Liver (tissue), 8 donors: ENCODE measurements at regions not wholly inside any gene's neighbourhood (a gene's known extent, or its start where the extent isn't known, plus 50 kb on each side); places are given as distances from the start of the nearest gene placed in this dataset.

ENCODE experiments used
- DNase-seq: peaks from one replicate; pipeline ENCODE4 v3.0.0-alpha.2; 2017; ENCODE audit warnings: low spot score
- H3K27ac ChIP-seq, 2 donors: one replicate each; pipeline ENCODE4 v1.7.0; 2013; ENCODE audit warnings: inconsistent platforms in 2 of 2, low read length in 2 of 2, control low read depth in 1 of 2, low read depth in 1 of 2, mild to moderate bottlenecking in 1 of 2
- H3K27me3 ChIP-seq, 4 donors: one replicate each; pipeline versions ENCODE4 v1.6.1 to v1.7.0; 2013; ENCODE audit warnings: low read length in 3 of 4, inconsistent platforms in 1 of 4, mild to moderate bottlenecking in 1 of 4, moderate library complexity in 1 of 4; ENCODE audit not compliant: control insufficient read depth in 4 of 4, insufficient read depth in 4 of 4
- H3K36me3 ChIP-seq, 4 donors: one replicate each; pipeline versions ENCODE4 v1.6.1 to v1.7.0; 2013; ENCODE audit warnings: low read length in 3 of 4, mild to moderate bottlenecking in 3 of 4, low read depth in 1 of 4, moderate library complexity in 1 of 4; ENCODE audit not compliant: control insufficient read depth in 4 of 4, insufficient read depth in 3 of 4
- H3K4me1 ChIP-seq, 4 donors: one replicate each; pipeline versions ENCODE4 v1.6.1 to v1.7.0; 2013; ENCODE audit warnings: low read length in 3 of 4, mild to moderate bottlenecking in 3 of 4, moderate library complexity in 1 of 4; ENCODE audit not compliant: control insufficient read depth in 4 of 4, insufficient read depth in 4 of 4
- H3K4me3 ChIP-seq, 3 donors: one replicate each; pipeline versions ENCODE4 v1.6.1 to v1.7.0; 2013; ENCODE audit warnings: low read length in 3 of 3, control low read depth in 1 of 3, low read depth in 1 of 3, mild to moderate bottlenecking in 1 of 3
- H3K9ac ChIP-seq, 2 donors: one replicate each; pipeline ENCODE4 v1.7.0; 2013; ENCODE audit warnings: low read length in 2 of 2, mild to moderate bottlenecking in 2 of 2, moderate library complexity in 2 of 2, control low read depth in 1 of 2, low read depth in 1 of 2
- H3K9me3 ChIP-seq, 4 donors: one replicate each; pipeline versions ENCODE4 v1.6.1 to v1.7.0; 2013; ENCODE audit warnings: low read length in 3 of 4; ENCODE audit not compliant: control insufficient read depth in 4 of 4
- ATF3 ChIP-seq: IDR thresholded peaks from 2 replicates; pipeline ENCODE4 v1.6.1; 2016; ENCODE audit warnings: antibody characterized with exemption
- CTCF ChIP-seq: fragments of 150-350 bp; IDR thresholded peaks from 2 replicates; pipeline ENCODE4 v1.5.1; 2017; ENCODE audit warnings: improper control_type of control experiment, low read depth, low read length; ENCODE audit not compliant: missing input control
- EGR1 ChIP-seq, 2 donors: IDR thresholded peaks; 2 replicates each; pipeline ENCODE4 v1.6.1; 2016 to 2018; ENCODE audit warnings: antibody characterized with exemption in 2 of 2, low read depth in 2 of 2
- FOXA1 ChIP-seq: IDR thresholded peaks from 2 replicates; pipeline ENCODE4 v1.6.1; 2016; ENCODE audit warnings: antibody characterized with exemption
- FOXA2 ChIP-seq: IDR thresholded peaks from 2 replicates; pipeline ENCODE4 v1.6.1; 2016; ENCODE audit warnings: antibody characterized with exemption
- GABPA ChIP-seq, 2 donors: IDR thresholded peaks in 1 of 2; conservative IDR thresholded peaks in 1 of 2; 2 replicates each; pipeline ENCODE4 v1.6.1; 2016; ENCODE audit warnings: antibody characterized with exemption in 2 of 2, mild to moderate bottlenecking in 1 of 2, moderate library complexity in 1 of 2
- HNF4A ChIP-seq, 2 donors: conservative IDR thresholded peaks; 2 replicates each; pipeline ENCODE4 v1.6.1; 2016; ENCODE audit warnings: antibody characterized with exemption in 2 of 2, mild to moderate bottlenecking in 2 of 2
- HNF4G ChIP-seq: IDR thresholded peaks from 2 replicates; pipeline ENCODE4 v1.6.1; 2016; ENCODE audit warnings: antibody characterized with exemption
- NR2F2 ChIP-seq: IDR thresholded peaks from 2 replicates; pipeline ENCODE4 v1.6.1; 2016; ENCODE audit warnings: antibody characterized with exemption
- REST ChIP-seq: IDR thresholded peaks from 2 replicates; pipeline ENCODE4 v1.6.1; 2016; ENCODE audit warnings: antibody characterized with exemption, mild to moderate bottlenecking
- SP1 ChIP-seq: IDR thresholded peaks from 2 replicates; pipeline ENCODE4 v1.6.1; 2018; ENCODE audit warnings: antibody characterized with exemption, mild to moderate bottlenecking
- TAF1 ChIP-seq: conservative IDR thresholded peaks from 2 replicates; pipeline ENCODE4 v1.6.1; 2016; ENCODE audit warnings: antibody characterized with exemption, mild to moderate bottlenecking
- ZBTB33 ChIP-seq: IDR thresholded peaks from 2 replicates; pipeline ENCODE4 v1.6.1; 2016; ENCODE audit warnings: antibody characterized with exemption
- WGBS: extraction: QIAGEN DNeasy Blood & Tissue Kit; methylation state at CpG from one replicate; pipeline ENCODE4 v1.1.7; 2013; 5-methylcytosine and 5-hydroxymethylcytosine counted together
- TF ChIP-seq, protein P1 (sequence below): IDR thresholded peaks from 2 replicates; pipeline ENCODE4 v1.6.1; 2016; ENCODE audit warnings: antibody characterized with exemption
- donor health status: healthy.
- donor health status: healthy.
- donor health status: healthy.
- donor health status: healthy.
- donor health status: healthy.

- Histone ChIP-seq H3K36me3 (no peaks in the 10 kb centered on the region), H3K9ac (no peak overlapping the region), H3K4me3 (no peak overlapping the region), H3K27ac (no peak overlapping the region), H3K9me3 (no peaks in the 10 kb centered on the region), H3K4me1 (no peaks in the 10 kb centered on the region), H3K27me3 (no peaks in the 10 kb centered on the region)
- TF ChIP-seq FOXA1 (no peak), GABPA (IDR thresholded peaks at IDR 0.05 in 1 of 2, conservative IDR thresholded peaks at IDR 0.05 in 1 of 2) (no peak), HNF4G (no peak)
- 33% methylated on average over 1 of the region's 1 CpG for WGBS
- DNase-seq: no peak
Observed at GRCh38 chr12:87117526-87117925, 861.3 kb upstream of the MGAT4C start.

DNA sequence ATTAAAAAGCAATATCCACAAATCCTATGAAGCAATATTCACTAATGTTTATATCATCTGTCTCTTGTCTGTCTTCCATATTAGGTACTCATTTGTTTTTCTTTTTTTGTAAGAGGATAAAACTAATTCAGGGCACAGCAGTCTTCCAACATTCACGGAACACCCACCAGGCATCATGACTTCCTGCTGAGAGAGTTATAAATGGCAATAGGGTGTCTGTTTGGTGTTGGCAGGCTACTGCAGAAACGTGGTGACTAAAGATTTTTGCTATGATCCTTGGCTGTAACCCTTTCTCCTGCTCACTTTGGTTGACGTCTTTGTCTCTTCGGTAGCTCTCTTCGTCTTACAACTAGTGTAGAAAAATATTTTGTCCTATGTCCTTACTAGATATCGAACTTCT, 860.6 kb upstream of the MGAT4C start:
- no peaks in the 10 kb centered on the region for H3K9me3 ChIP-seq
- no peak for DNase-seq
- no peak overlapping the region for H3K4me3 ChIP-seq
- TF ChIP-seq ZBTB33: no peak
- H3K27me3 ChIP-seq: no peaks in the 10 kb centered on the region
- no peak overlapping the region for H3K9ac ChIP-seq
- H3K36me3 ChIP-seq: no peaks in the 10 kb centered on the region
- H3K4me1 ChIP-seq: no peaks in the 10 kb centered on the region
- H3K27ac ChIP-seq: no peak overlapping the region
- 69% methylated on average over 6 of the region's 6 CpGs for WGBS

DNA sequence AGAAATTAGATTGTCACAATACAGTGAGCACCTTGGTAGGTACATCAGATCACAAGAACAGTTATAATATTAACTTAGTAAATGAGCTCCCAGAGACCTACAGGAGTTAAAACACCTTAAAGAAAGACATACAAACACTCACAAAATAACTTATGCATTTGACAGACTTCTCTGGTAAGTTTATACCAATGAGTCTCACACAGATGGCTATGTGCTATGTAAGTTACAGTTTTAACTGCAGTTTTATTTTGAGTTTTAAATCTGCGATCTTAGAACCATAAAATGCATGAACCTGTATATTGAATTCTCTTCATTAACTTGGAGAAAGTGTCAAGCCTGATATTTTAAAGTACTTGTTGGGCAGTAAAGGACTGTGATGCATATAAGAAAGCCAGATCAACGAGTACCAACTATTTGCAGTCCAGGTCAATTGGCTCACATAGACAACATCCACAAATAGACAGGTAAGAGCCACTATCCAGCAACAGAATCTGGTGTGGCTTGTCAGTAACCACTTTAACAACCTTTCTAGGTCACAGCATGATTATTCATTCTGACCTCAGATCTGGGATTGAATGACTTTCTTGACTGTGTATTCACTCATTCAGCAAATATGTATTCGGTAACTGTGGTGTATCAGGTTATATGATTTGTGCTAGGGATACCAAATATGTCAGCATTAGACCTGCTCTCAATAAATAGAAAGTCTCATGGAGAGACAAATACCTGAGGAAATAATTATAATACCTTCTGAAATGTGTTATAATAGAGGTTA, 856.6 kb upstream of the MGAT4C start:
- no peak overlapping the region for H3K4me3 ChIP-seq
- no peak overlapping the region for H3K9ac ChIP-seq
- H3K36me3 ChIP-seq: no peaks in the 10 kb centered on the region
- no peaks in the 10 kb centered on the region for H3K27me3 ChIP-seq
- H3K27ac ChIP-seq: no peak overlapping the region
- no peak for DNase-seq
- H3K9me3 ChIP-seq: no peaks in the 10 kb centered on the region
- 77% methylated on average over 3 of the region's 3 CpGs for WGBS
- no peaks in the 10 kb centered on the region for H3K4me1 ChIP-seq
- TF ChIP-seq ZBTB33 (no peak), NR2F2 (no peak), FOXA2 (no peak), TAF1 (no peak), ATF3 (no peak), SP1 (no peak), FOXA1 (no peak), EGR1 (IDR thresholded peaks at IDR 0.05; ENCODE audit: low read depth in 2 of 2) (no peak), HNF4G (no peak), CTCF (no peak), HNF4A (conservative IDR thresholded peaks at IDR 0.05) (no peak), REST (no peak)
- TF ChIP-seq, protein P1, sequence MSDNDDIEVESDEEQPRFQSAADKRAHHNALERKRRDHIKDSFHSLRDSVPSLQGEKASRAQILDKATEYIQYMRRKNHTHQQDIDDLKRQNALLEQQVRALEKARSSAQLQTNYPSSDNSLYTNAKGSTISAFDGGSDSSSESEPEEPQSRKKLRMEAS: no peak
